OCI-LY1 (cell line): ENCODE measurements at regions not wholly inside any gene's neighbourhood (a gene's known extent, or its start where the extent isn't known, plus 50 kb on each side); places are given as distances from the start of the nearest gene placed in this dataset.

ENCODE experiments used
- EZH2 ChIP-seq: fragments of 200-600 bp; sonication (generic), shearing (Covaris generic); IDR thresholded peaks from 2 replicates; pipeline ENCODE4 v1.8.0; 2017; ENCODE audit warnings: borderline replicate concordance, mixed run types, mild to moderate bottlenecking, antibody characterized with exemption, low read length, moderate library complexity, mixed read lengths
- TF ChIP-seq, protein P1 (sequence below): fragments of 200-600 bp; sonication (generic), shearing (Covaris generic); IDR thresholded peaks from 2 replicates; pipeline ENCODE4 v1.5.1; 2017; ENCODE audit warnings: mild to moderate bottlenecking, antibody characterized with exemption, low read length, moderate library complexity, mixed read lengths

DNA sequence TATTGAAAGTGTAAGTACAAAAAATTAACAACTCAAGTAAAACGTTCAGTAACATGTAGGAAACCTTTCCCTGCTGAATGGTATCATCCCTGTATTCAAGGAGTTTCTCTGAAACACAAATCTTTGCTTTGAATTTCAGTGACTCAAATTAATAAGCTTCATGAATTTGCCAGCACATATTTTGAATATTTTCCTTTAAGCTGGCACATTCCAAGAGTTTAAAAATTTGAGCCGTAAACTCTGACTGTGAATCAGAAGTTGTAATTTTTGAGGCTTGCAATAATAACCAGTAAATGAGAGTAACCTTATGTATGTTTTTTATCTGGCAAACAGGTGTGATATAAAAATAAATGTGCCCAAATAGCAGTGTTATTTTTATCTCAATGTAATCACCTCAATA is 1722.6 kb upstream of the PRR20A start:
- TF ChIP-seq, protein P1, sequence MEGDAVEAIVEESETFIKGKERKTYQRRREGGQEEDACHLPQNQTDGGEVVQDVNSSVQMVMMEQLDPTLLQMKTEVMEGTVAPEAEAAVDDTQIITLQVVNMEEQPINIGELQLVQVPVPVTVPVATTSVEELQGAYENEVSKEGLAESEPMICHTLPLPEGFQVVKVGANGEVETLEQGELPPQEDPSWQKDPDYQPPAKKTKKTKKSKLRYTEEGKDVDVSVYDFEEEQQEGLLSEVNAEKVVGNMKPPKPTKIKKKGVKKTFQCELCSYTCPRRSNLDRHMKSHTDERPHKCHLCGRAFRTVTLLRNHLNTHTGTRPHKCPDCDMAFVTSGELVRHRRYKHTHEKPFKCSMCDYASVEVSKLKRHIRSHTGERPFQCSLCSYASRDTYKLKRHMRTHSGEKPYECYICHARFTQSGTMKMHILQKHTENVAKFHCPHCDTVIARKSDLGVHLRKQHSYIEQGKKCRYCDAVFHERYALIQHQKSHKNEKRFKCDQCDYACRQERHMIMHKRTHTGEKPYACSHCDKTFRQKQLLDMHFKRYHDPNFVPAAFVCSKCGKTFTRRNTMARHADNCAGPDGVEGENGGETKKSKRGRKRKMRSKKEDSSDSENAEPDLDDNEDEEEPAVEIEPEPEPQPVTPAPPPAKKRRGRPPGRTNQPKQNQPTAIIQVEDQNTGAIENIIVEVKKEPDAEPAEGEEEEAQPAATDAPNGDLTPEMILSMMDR, result no peak
- TF ChIP-seq EZH2, result no peak
